Neuronal stem cell (in vitro differentiated cells): ENCODE measurements at regions not wholly inside any gene's neighbourhood (a gene's known extent, or its start where the extent isn't known, plus 50 kb on each side); places are given as distances from the start of the nearest gene placed in this dataset.

Source experiments
- DNase-seq: peaks from one replicate; pipeline ENCODE4 v3.0.0-alpha.2; 2013; ENCODE audit warnings: low spot score
- H2AFZ ChIP-seq: one replicate; pipeline ENCODE4 v1.6.1; 2013; ENCODE audit warnings: mild to moderate bottlenecking, low read length, inconsistent platforms
- H2AK5ac ChIP-seq: 2 replicates; pipeline ENCODE4 v1.6.1; 2013; ENCODE audit warnings: low read depth, mild to moderate bottlenecking, inconsistent platforms, low read length, moderate library complexity, mixed read lengths
- H2BK120ac ChIP-seq: 2 replicates; pipeline ENCODE4 v1.6.1; 2013; ENCODE audit warnings: low read depth, mild to moderate bottlenecking, inconsistent platforms, low read length, moderate library complexity, mixed read lengths
- H2BK12ac ChIP-seq: one replicate; pipeline ENCODE4 v1.6.1; 2013; ENCODE audit warnings: low read length, inconsistent platforms
- H2BK15ac ChIP-seq: 2 replicates; pipeline ENCODE4 v1.6.1; 2013; ENCODE audit warnings: mild to moderate bottlenecking, low read length, inconsistent platforms, mixed read lengths
- H2BK5ac ChIP-seq: one replicate; pipeline ENCODE4 v1.6.1; 2013; ENCODE audit warnings: inconsistent platforms, mild to moderate bottlenecking, low read length, moderate library complexity
- H3K14ac ChIP-seq: one replicate; pipeline ENCODE4 v1.6.1; 2013; ENCODE audit warnings: low read length, inconsistent platforms
- H3K18ac ChIP-seq: 2 replicates; pipeline ENCODE4 v1.6.1; 2013; ENCODE audit warnings: low read length, inconsistent platforms
- H3K23ac ChIP-seq: 2 replicates; pipeline ENCODE4 v1.6.1; 2013; ENCODE audit warnings: low read depth, mild to moderate bottlenecking, mixed read lengths, low read length, inconsistent platforms; ENCODE audit not compliant: poor library complexity
- H3K27ac ChIP-seq: replicated peaks from 3 replicates; pipeline ENCODE4 v1.5.1; 2013; ENCODE audit warnings: low read length, inconsistent platforms
- H3K27me3 ChIP-seq, 3 experiments: 2 replicates each; pipeline ENCODE4 v1.6.1; 2013; ENCODE audit warnings: low read length in 3 of 3, mild to moderate bottlenecking in 2 of 3, inconsistent platforms in 1 of 3, low read depth in 1 of 3, mixed read lengths in 1 of 3, moderate library complexity in 1 of 3; ENCODE audit not compliant: control insufficient read depth in 3 of 3, insufficient read depth in 3 of 3
- H3K36me3 ChIP-seq, 2 donors: replicated peaks in 1 of 2; 2 replicates each; pipeline ENCODE4 v1.6.1; 2013; ENCODE audit warnings: low read length in 2 of 2; ENCODE audit not compliant: control insufficient read depth in 2 of 2, insufficient read depth in 2 of 2
- H3K4ac ChIP-seq: 2 replicates; pipeline ENCODE4 v1.6.1; 2013; ENCODE audit warnings: inconsistent platforms, mild to moderate bottlenecking, low read length, moderate library complexity
- H3K4me1 ChIP-seq, 2 donors: 1 replicate in 1 of 2; 2 replicates in 1 of 2; pipeline ENCODE4 v1.6.1; 2013; ENCODE audit warnings: low read length in 2 of 2, low read depth in 1 of 2; ENCODE audit not compliant: control insufficient read depth in 2 of 2, insufficient read depth in 1 of 2
- H3K4me2 ChIP-seq: one replicate; pipeline ENCODE4 v1.6.1; 2013; ENCODE audit warnings: mild to moderate bottlenecking, low read length, inconsistent platforms; ENCODE audit not compliant: insufficient read depth, poor library complexity, severe bottlenecking
- H3K4me3 ChIP-seq, 2 donors: 2 replicates each; pipeline ENCODE4 v1.5.1; 2013; ENCODE audit warnings: low read length in 2 of 2, mild to moderate bottlenecking in 2 of 2, inconsistent platforms in 1 of 2, moderate library complexity in 1 of 2
- H3K79me1 ChIP-seq: one replicate; pipeline ENCODE4 v1.6.1; 2013; ENCODE audit warnings: low read depth, mild to moderate bottlenecking, inconsistent platforms, low read length, moderate library complexity
- H3K9ac ChIP-seq: one replicate; pipeline ENCODE4 v1.6.1; 2013; ENCODE audit warnings: mild to moderate bottlenecking, low read depth, low read length, inconsistent platforms; ENCODE audit not compliant: poor library complexity
- H3K9me3 ChIP-seq, 2 donors: replicated peaks in 1 of 2; 2 replicates each; pipeline versions ENCODE3 to v1.6.1; 2013; ENCODE audit warnings: low read length in 2 of 2, mild to moderate bottlenecking in 2 of 2, inconsistent platforms in 1 of 2, low read depth in 1 of 2, mixed read lengths in 1 of 2, moderate library complexity in 1 of 2; ENCODE audit not compliant: control insufficient read depth in 2 of 2, insufficient read depth in 1 of 2
- H4K8ac ChIP-seq: one replicate; pipeline ENCODE4 v1.6.1; 2013; ENCODE audit warnings: low read depth, mild to moderate bottlenecking, inconsistent platforms, low read length, moderate library complexity
- H4K91ac ChIP-seq: one replicate; pipeline ENCODE4 v1.6.1; 2013; ENCODE audit warnings: low read length, low read depth, mild to moderate bottlenecking, inconsistent platforms; ENCODE audit not compliant: poor library complexity
- WGBS, 2 donors: extraction: QIAGEN DNeasy Blood & Tissue Kit; methylation state at CpG; one replicate each; pipeline ENCODE4 v1.1.7; 2013; ENCODE audit warnings: missing lambda C conversion rate in 2 of 2, mixed read lengths in 1 of 2; ENCODE audit not compliant: insufficient read length in 2 of 2, insufficient replicate concordance in 1 of 2; ENCODE audit errors: extremely low coverage in 2 of 2; 5-methylcytosine and 5-hydroxymethylcytosine counted together

GRCh38 chr18:54737986-54738385, 90.3 kb upstream of the RAB27B start:
- no peak overlapping the region for H3K4me2 ChIP-seq

DNA sequence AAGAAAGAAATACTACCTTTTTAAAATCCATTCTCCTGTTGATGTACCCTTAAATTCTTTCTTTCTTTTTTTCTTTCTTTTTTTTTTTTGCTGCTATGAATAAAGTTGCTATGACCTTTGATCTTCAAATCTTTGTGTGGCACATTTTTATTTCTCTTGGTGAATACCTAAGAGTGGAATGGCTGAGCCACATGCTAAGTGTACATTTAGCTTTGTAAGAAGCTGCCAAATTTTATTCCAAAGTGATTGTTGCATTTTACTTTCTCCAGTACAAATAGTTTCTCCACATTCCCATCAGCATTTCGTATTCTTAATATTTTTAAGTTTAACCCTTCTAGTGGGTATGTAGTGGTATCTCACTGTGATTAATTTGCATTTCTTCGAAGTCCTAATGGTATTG, 88.8 kb upstream of the RAB27B start:
- Histone ChIP-seq H3K9me3 (no peaks in the 10 kb centered on the region), H3K27ac (no peak overlapping the region), H3K79me1 (no peaks in the 10 kb centered on the region), H3K4me2 (no peak overlapping the region), H4K91ac (no peak overlapping the region), H3K36me3 (no peaks in the 10 kb centered on the region), H3K9ac (no peak overlapping the region), H3K14ac (no peak overlapping the region), H2BK12ac (no peak overlapping the region), H2AK5ac (no peak overlapping the region), H3K4me1 (no peaks in the 10 kb centered on the region), H3K27me3 (no peaks in the 10 kb centered on the region), H2BK15ac (no peak overlapping the region), H3K4me3 (no peak overlapping the region), H3K18ac (no peak overlapping the region), H3K4ac (no peak overlapping the region), H3K23ac (no peak overlapping the region), H2AFZ (no peak overlapping the region), H2BK5ac (no peak overlapping the region), H2BK120ac (no peak overlapping the region), H4K8ac (no peak overlapping the region)
- no CpG with 5 or more reads among the region's 2 CpGs for WGBS, 2 donors
- no peak for DNase-seq

More at GRCh38 chr18:54737986-54738385, 90.3 kb upstream of the RAB27B start:
- no peak overlapping the region for H2BK15ac ChIP-seq
- no peak overlapping the region for H2BK120ac ChIP-seq
- H3K4ac ChIP-seq: no peak overlapping the region
- no peak overlapping the region for H2AK5ac ChIP-seq
- H3K27me3 ChIP-seq: no peaks in the 10 kb centered on the region
- no peak overlapping the region for H3K23ac ChIP-seq
- H3K9me3 ChIP-seq: no peaks in the 10 kb centered on the region
- H4K8ac ChIP-seq: no peak overlapping the region
- no peak overlapping the region for H2AFZ ChIP-seq
- H3K14ac ChIP-seq: no peak overlapping the region
- no peak overlapping the region for H3K9ac ChIP-seq
- H3K4me3 ChIP-seq: no peak overlapping the region
- H2BK5ac ChIP-seq: no peak overlapping the region
- no peaks in the 10 kb centered on the region for H3K79me1 ChIP-seq
- H3K18ac ChIP-seq: no peak overlapping the region
- no peak overlapping the region for H3K27ac ChIP-seq
- H3K4me1 ChIP-seq: no peaks in the 10 kb centered on the region
- no peak for DNase-seq
- no peak overlapping the region for H4K91ac ChIP-seq
- no peak overlapping the region for H2BK12ac ChIP-seq
- no CpG with 5 or more reads among the region's 3 CpGs for WGBS, 2 donors
- H3K36me3 ChIP-seq: no peaks in the 10 kb centered on the region

DNA sequence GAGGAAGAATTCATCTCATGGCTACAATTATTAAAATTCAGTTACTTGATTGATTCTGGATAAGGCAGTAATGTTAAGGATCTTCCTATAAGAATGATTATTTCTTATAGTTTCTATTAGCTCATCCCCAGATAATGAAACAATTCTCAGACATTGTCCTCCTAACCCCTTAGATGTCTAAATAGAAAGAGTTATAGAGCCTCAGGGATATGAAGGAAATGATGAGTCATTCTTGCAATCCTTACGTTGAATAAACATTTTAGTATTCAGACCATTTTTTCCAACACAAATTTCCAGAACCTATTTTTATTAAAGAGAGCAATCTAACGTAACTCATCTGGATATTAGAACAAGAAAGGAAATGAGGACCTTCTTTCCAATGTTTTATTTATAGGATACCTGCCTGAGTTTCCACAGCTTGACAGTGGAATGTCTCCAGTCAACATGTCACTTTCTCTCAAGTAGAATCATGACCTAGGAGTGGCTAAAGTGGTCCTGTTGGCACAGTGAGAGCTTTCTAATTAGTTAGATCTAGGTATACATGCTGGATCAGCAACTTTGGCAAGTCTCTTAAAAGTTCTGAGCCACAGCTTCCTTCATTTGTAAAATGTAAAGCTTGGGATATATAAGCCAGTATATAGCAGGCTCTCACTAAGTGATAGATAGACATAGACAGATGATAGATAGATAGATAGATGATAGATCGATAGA, 88.0 kb upstream of the RAB27B start:
- Histone ChIP-seq H4K8ac (no peak overlapping the region), H4K91ac (no peak overlapping the region), H2AFZ (no peak overlapping the region), H3K4ac (no peak overlapping the region), H3K23ac (no peak overlapping the region), H2BK5ac (no peak overlapping the region), H2BK120ac (no peak overlapping the region), H3K4me2 (no peak overlapping the region), H3K18ac (no peak overlapping the region), H3K4me1 (no peaks in the 10 kb centered on the region), H3K27ac (no peak overlapping the region), H2AK5ac (no peak overlapping the region), H2BK12ac (no peak overlapping the region), H3K9me3 (no peaks in the 10 kb centered on the region), H3K27me3 (no peaks in the 10 kb centered on the region), H3K14ac (no peak overlapping the region), H3K79me1 (no peaks in the 10 kb centered on the region), H3K9ac (no peak overlapping the region), H3K4me3 (no peak overlapping the region), H2BK15ac (no peak overlapping the region), H3K36me3 (no peaks in the 10 kb centered on the region)
- DNase-seq: no peak
- WGBS, 2 donors: 100% methylated on average over 1 of the region's 3 CpGs

DNA sequence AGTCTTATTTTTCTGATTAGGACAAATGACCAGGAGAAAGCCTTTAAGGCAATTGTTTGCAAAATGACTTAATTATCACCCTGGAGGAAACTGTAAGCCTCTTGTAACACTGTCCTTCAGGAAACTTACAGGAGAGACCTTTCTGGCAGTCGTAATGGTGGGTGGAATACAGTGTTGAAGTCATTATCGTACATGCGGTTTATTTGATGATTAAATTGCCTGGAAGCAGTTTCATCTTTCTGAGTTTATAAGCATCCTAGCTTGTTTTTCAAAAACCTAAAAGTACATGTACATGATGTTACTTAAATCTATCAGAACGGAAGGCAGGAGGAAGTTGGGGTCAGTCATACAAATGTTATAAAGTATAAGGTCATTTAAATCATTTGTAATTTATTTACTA, 86.2 kb upstream of the RAB27B start:
- Histone ChIP-seq H3K27me3 (no peaks in the 10 kb centered on the region), H3K4me2 (no peak overlapping the region), H3K9ac (no peak overlapping the region), H4K8ac (no peak overlapping the region), H3K79me1 (no peaks in the 10 kb centered on the region), H3K4me3 (no peak overlapping the region), H3K36me3 (no peaks in the 10 kb centered on the region), H2AK5ac (no peak overlapping the region), H2BK120ac (no peak overlapping the region), H3K23ac (no peak overlapping the region), H2BK15ac (no peak overlapping the region), H2BK12ac (no peak overlapping the region), H3K14ac (no peak overlapping the region), H2AFZ (no peak overlapping the region), H3K4ac (no peak overlapping the region), H3K18ac (no peak overlapping the region), H4K91ac (no peak overlapping the region), H3K9me3 (no peaks in the 10 kb centered on the region), H3K4me1 (no peaks in the 10 kb centered on the region), H3K27ac (no peak overlapping the region), H2BK5ac (no peak overlapping the region)
- WGBS, 2 donors: no CpG with 5 or more reads among the region's 4 CpGs
- no peak for DNase-seq
